Common myeloid progenitor, CD34-positive (primary cell): ENCODE measurements at regions not wholly inside any gene's neighbourhood (a gene's known extent, or its start where the extent isn't known, plus 50 kb on each side); places are given as distances from the start of the nearest gene placed in this dataset.
"Not testable (repeated sequence)": the region's sequence is repeated elsewhere in the genome, so short reads cannot be mapped to it uniquely, and the experiment has no call there.

ENCODE experiments used
- CTCF ChIA-PET: fragments of 350-600 bp; sonication (Branson Sonifier 250); formaldehyde crosslinking; loops from one replicate; lab custom pipeline; 2021; ENCODE audit warnings: antibody characterized with exemption; lab: Charles Lee
- POLR2A ChIA-PET: fragments of 350-600 bp; sonication (Branson Sonifier 250); formaldehyde crosslinking; loops from one replicate; lab custom pipeline; 2021; ENCODE audit warnings: antibody characterized with exemption; lab: Charles Lee
- DNase-seq, 3 donors: peaks; one replicate each; pipeline versions ENCODE4 v3.0.0 to v3.0.0-alpha.2; 2013
- H3K27ac ChIP-seq, 2 experiments: 1 replicate in 1 of 2; 2 replicates in 1 of 2; pipeline ENCODE4 v1.7.0; 2013; ENCODE audit warnings: inconsistent platforms in 2 of 2, low read length in 2 of 2, mild to moderate bottlenecking in 2 of 2, low read depth in 1 of 2, moderate library complexity in 1 of 2; ENCODE audit not compliant: severe bottlenecking in 2 of 2, insufficient read depth in 1 of 2, poor library complexity in 1 of 2
- H3K27me3 ChIP-seq, 5 experiments: replicated peaks in 2 of 5; 1 replicate in 3 of 5; 2 replicates in 2 of 5; pipeline versions ENCODE4 v1.6.1 to v1.7.0; 2013; ENCODE audit warnings: low read length in 4 of 5, mild to moderate bottlenecking in 2 of 5, moderate library complexity in 2 of 5, inconsistent platforms in 1 of 5; ENCODE audit not compliant: insufficient read depth in 5 of 5, control insufficient read depth in 4 of 5
- H3K36me3 ChIP-seq, 4 experiments: 1 replicate in 2 of 4; 2 replicates in 2 of 4; pipeline versions ENCODE4 v1.6.1 to v1.7.0; 2013; ENCODE audit warnings: low read length in 3 of 4, control low read depth in 1 of 4, mild to moderate bottlenecking in 1 of 4; ENCODE audit not compliant: control insufficient read depth in 4 of 4, insufficient read depth in 4 of 4
- H3K4me1 ChIP-seq, 4 experiments: 1 replicate in 3 of 4; 2 replicates in 1 of 4; pipeline versions ENCODE4 v1.6.1 to v1.7.1; 2013; ENCODE audit warnings: low read length in 3 of 4, mild to moderate bottlenecking in 3 of 4, control low read depth in 1 of 4, inconsistent platforms in 1 of 4, moderate library complexity in 1 of 4; ENCODE audit not compliant: control insufficient read depth in 4 of 4, insufficient read depth in 4 of 4; ENCODE audit errors: control extremely low read depth in 1 of 4
- H3K4me3 ChIP-seq, 7 experiments: 1 replicate in 4 of 7; 2 replicates in 3 of 7; pipeline versions ENCODE4 v1.5.1 to v1.7.0; 2013; ENCODE audit warnings: mild to moderate bottlenecking in 7 of 7, low read length in 6 of 7, moderate library complexity in 6 of 7, inconsistent platforms in 2 of 7, low read depth in 2 of 7, control low read depth in 1 of 7; ENCODE audit not compliant: insufficient read depth in 4 of 7, control insufficient read depth in 1 of 7; ENCODE audit errors: extremely low read depth in 1 of 7
- H3K9me3 ChIP-seq, 5 experiments: 1 replicate in 4 of 5; 2 replicates in 1 of 5; pipeline versions ENCODE4 v1.6.1 to v1.7.1; 2013; ENCODE audit warnings: low read length in 4 of 5, mild to moderate bottlenecking in 2 of 5, inconsistent platforms in 1 of 5, low read depth in 1 of 5, moderate library complexity in 1 of 5; ENCODE audit not compliant: control insufficient read depth in 4 of 5, insufficient read depth in 2 of 5; ENCODE audit errors: control extremely low read depth in 1 of 5
- WGBS: methylation state at CpG from one replicate; pipeline ENCODE4 v1.1.5; 2013; ENCODE audit not compliant: insufficient coverage; 5-methylcytosine and 5-hydroxymethylcytosine counted together

- DNase-seq, result no peak
- POLR2A ChIA-PET, result no interaction called here
- H3K9me3 ChIP-seq, result peaks cover 0 to 5% (median 0%) of the 10 kb centered on the region in 5 experiments
- no peak overlapping the region for H3K27ac ChIP-seq
- WGBS, result 92% methylated on average over 4 of the region's 4 CpGs
- H3K4me1 ChIP-seq, result peaks cover 4 to 16% (median 10%) of the 10 kb centered on the region in 4 experiments
- no peaks in the 10 kb centered on the region for H3K27me3 ChIP-seq
- CTCF ChIA-PET, result no interaction called here
- no peaks in the 10 kb centered on the region for H3K36me3 ChIP-seq
- no peak overlapping the region for H3K4me3 ChIP-seq
Measured at GRCh38 chr6:11851387-11851786, 72.8 kb upstream of the ADTRP start.

- no peak for DNase-seq
- 90% methylated on average over 2 of the region's 2 CpGs for WGBS
- CTCF ChIA-PET, result interaction anchor here (0.5 kb wide), 1 partner anchor 209 kb away, joined by 3 read pairs; no protein-coding TSS in a partner anchor
- H3K27me3 ChIP-seq, result no peaks in the 10 kb centered on the region
- H3K9me3 ChIP-seq, result no peaks in the 10 kb centered on the region
- peaks cover under 1 to 10% (median 4%) of the 10 kb centered on the region in 4 experiments for H3K4me1 ChIP-seq
- no peaks in the 10 kb centered on the region for H3K36me3 ChIP-seq
- no peak overlapping the region for H3K4me3 ChIP-seq
- POLR2A ChIA-PET, result no interaction called here
- H3K27ac ChIP-seq, result no peak overlapping the region
Measured at GRCh38 chr6:11848852-11849731, 70.5 kb upstream of the ADTRP start.

- Histone ChIP-seq H3K27ac (no peak overlapping the region), H3K27me3 (no peaks in the 10 kb centered on the region), H3K9me3 (no peaks in the 10 kb centered on the region), H3K4me3 (no peak overlapping the region), H3K36me3 (no peaks in the 10 kb centered on the region), H3K4me1 (peaks cover 0 to 3% (median 0%) of the 10 kb centered on the region in 4 experiments)
- 100% methylated on average over 1 of the region's 1 CpG for WGBS
- ChIA-PET POLR2A (no interaction called here), CTCF (no interaction called here)
- DNase-seq, result no peak
Measured at GRCh38 chr6:11848346-11848651, 69.7 kb upstream of the ADTRP start.

GRCh38 chr6:11847515-11848345 is 69.1 kb upstream of the ADTRP start:
- POLR2A ChIA-PET, result no interaction called here
- Histone ChIP-seq H3K9me3 (no peaks in the 10 kb centered on the region), H3K27me3 (no peaks in the 10 kb centered on the region), H3K36me3 (no peaks in the 10 kb centered on the region), H3K27ac (no peak overlapping the region), H3K4me1 (no peaks in the 10 kb centered on the region), H3K4me3 (no peak overlapping the region)
- DNase-seq, result no peak
- CTCF ChIA-PET, result no interaction called here
- 99% methylated on average over 6 of the region's 6 CpGs for WGBS

GRCh38 chr6:11847068-11847467 is 68.5 kb upstream of the ADTRP start:
- POLR2A ChIA-PET, result not testable (repeated sequence)

GRCh38 chr6:11845664-11846577 is 67.3 kb upstream of the ADTRP start:
- no peaks in the 10 kb centered on the region for H3K4me1 ChIP-seq
- DNase-seq, result no peak
- no peaks in the 10 kb centered on the region for H3K27me3 ChIP-seq
- CTCF ChIA-PET, result no interaction called here
- H3K4me3 ChIP-seq, result no peak overlapping the region
- no CpG with 5 or more reads among the region's 5 CpGs for WGBS
- no peaks in the 10 kb centered on the region for H3K36me3 ChIP-seq
- H3K27ac ChIP-seq, result no peak overlapping the region
- POLR2A ChIA-PET, result no interaction called here
- H3K9me3 ChIP-seq, result no peaks in the 10 kb centered on the region

More at GRCh38 chr6:11847068-11847467, 68.5 kb upstream of the ADTRP start:
- H3K4me3 ChIP-seq, H3K4me1 ChIP-seq, CTCF ChIA-PET, DNase-seq, H3K27me3 ChIP-seq, H3K9me3 ChIP-seq, H3K27ac ChIP-seq, H3K36me3 ChIP-seq: not testable (repeated sequence)
- WGBS, result 100% methylated on average over 1 of the region's 2 CpGs
